Osteocyte (in vitro differentiated cells): ENCODE measurements at regions not wholly inside any gene's neighbourhood (a gene's known extent, or its start where the extent isn't known, plus 50 kb on each side); places are given as distances from the start of the nearest gene placed in this dataset.

Experiments
- DNase-seq: peaks from one replicate; pipeline ENCODE4 v3.0.0; 2021; ENCODE audit warnings: mixed read lengths; ENCODE audit not compliant: unreplicated experiment; ENCODE audit errors: extremely low spot score
- H3K27ac Mint-ChIP-seq: one replicate; pipeline ENCODE4 v1.8.0; 2021; ENCODE audit warnings: mild to moderate bottlenecking, mixed read lengths; ENCODE audit not compliant: unreplicated experiment
- H3K27me3 Mint-ChIP-seq: one replicate; pipeline ENCODE4 v1.8.0; 2021; ENCODE audit warnings: mixed read lengths; ENCODE audit not compliant: unreplicated experiment
- H3K36me3 Mint-ChIP-seq: one replicate; pipeline ENCODE4 v1.8.0; 2021; ENCODE audit warnings: mixed read lengths; ENCODE audit not compliant: unreplicated experiment
- H3K4me1 Mint-ChIP-seq: one replicate; pipeline ENCODE4 v1.8.0; 2021; ENCODE audit warnings: mixed read lengths; ENCODE audit not compliant: unreplicated experiment
- H3K4me3 Mint-ChIP-seq: one replicate; pipeline ENCODE4 v1.8.0; 2021; ENCODE audit warnings: mild to moderate bottlenecking, moderate library complexity, mixed read lengths; ENCODE audit not compliant: unreplicated experiment
- H3K9me3 Mint-ChIP-seq: one replicate; pipeline ENCODE4 v1.8.0; 2021; ENCODE audit warnings: mixed read lengths; ENCODE audit not compliant: unreplicated experiment
- CTCF ChIP-seq: fragments of 200-600 bp; sonication (generic); IDR thresholded peaks from 2 replicates; pipeline ENCODE4 v1.5.0; 2021; ENCODE audit warnings: antibody characterized with exemption, mild to moderate bottlenecking, moderate library complexity

DNA sequence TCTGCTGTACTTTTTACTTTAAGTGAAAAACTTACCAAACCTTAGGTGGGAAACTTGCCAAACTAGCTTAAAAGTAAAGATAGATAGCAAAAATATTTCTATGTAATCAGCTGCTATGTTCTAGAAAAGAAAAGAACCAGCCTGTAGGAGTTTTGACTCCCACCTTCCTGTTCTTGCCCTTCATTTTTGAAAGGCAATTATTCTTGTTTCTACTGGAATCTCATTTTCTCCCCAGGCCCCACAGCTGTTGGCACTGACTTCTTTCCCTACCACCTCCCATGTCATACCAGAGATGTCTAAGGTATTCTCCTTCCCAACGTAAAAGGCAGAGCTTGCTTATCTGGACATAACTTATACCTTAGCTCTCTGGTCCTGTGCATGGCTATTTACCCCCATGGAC lies 389.7 kb downstream of the ARHGEF28 start:
- Mint-ChIP-seq H3K4me1 (peaks cover 3% of the 10 kb centered on the region), H3K27me3 (peaks cover 2% of the 10 kb centered on the region), H3K9me3 (no peaks in the 10 kb centered on the region), H3K4me3 (no peak overlapping the region), H3K27ac (no peak overlapping the region), H3K36me3 (no peaks in the 10 kb centered on the region)
- no peak for TF ChIP-seq CTCF
- DNase-seq, result no peak

DNA sequence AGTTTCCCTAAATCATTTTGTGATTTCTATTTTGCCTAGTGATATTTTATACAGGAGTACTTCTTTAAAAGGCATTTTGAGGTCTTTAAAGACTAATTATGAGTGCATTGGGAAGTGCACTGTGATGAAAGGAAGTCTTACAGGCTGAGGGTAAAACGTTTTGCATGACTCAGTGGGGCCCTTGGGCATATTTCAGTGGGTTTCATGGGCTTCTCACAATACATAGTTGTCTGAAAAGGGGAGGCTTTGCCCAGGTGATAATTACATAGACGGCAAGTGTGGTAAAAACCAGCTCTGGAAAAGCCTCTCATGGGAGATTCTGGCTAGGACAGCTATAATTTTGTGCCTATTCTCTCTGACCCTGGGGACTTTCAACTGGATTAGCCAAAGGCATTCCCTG lies 387.2 kb downstream of the ARHGEF28 start:
- TF ChIP-seq CTCF, result no peak
- no peaks in the 10 kb centered on the region for H3K36me3 Mint-ChIP-seq
- DNase-seq, result no peak
- no peaks in the 10 kb centered on the region for H3K9me3 Mint-ChIP-seq
- no peak overlapping the region for H3K4me3 Mint-ChIP-seq
- peaks cover 3% of the 10 kb centered on the region for H3K4me1 Mint-ChIP-seq
- H3K27me3 Mint-ChIP-seq, result peaks cover 2% of the 10 kb centered on the region
- no peak overlapping the region for H3K27ac Mint-ChIP-seq

GRCh38 chr5:74009502-74009901 lies 383.5 kb downstream of the ARHGEF28 start:
- TF ChIP-seq CTCF, result no peak
- no peak overlapping the region for H3K27ac Mint-ChIP-seq
- H3K27me3 Mint-ChIP-seq, result peaks cover 2% of the 10 kb centered on the region
- peaks cover 3% of the 10 kb centered on the region for H3K4me1 Mint-ChIP-seq
- H3K36me3 Mint-ChIP-seq, result no peaks in the 10 kb centered on the region
- peaks cover 11% of the 10 kb centered on the region for H3K9me3 Mint-ChIP-seq
- no peak overlapping the region for H3K4me3 Mint-ChIP-seq
- DNase-seq, result no peak

DNA sequence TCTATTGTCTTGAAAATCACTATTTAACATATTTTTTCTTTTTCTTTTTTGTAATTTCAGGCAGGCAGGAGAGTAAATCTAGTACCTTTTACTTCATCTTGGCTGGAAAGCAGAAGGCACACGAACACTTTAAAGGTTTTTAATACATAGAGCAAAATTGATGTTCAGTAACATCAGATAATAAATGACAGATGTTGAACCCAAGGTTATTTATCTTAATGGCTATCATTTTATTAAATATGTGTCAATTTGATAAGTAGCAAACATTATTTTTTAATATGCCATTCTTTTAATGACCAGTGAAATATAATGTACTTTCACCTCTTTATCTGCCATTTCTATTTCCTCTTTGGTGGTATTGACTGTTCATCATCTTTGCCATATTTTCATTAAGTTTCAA lies 381.2 kb downstream of the ARHGEF28 start:
- H3K4me1 Mint-ChIP-seq, result no peaks in the 10 kb centered on the region
- no peak for TF ChIP-seq CTCF
- H3K9me3 Mint-ChIP-seq, result peaks cover 18% of the 10 kb centered on the region
- H3K27me3 Mint-ChIP-seq, result peaks cover 2% of the 10 kb centered on the region
- no peak overlapping the region for H3K4me3 Mint-ChIP-seq
- H3K36me3 Mint-ChIP-seq, result peaks cover 5% of the 10 kb centered on the region
- H3K27ac Mint-ChIP-seq, result no peak overlapping the region
- DNase-seq, result no peak

DNA sequence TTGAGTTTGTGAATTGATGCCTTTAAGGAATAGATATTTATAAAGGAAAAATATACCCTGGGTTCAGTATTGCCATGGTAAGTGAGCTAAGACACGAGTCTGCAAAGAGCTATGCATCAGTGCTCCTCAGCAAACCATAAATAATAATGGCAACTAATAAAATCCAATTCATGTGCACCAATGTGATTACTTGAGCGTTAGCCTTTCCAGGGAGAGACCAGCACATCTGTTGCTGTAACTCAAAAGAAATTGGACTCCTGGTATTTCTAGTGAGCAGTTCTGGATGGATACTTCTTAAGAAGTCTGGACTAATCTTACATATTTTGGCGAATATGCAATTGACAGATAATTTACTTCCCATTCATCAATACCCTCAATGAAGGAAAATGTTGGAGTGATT lies 373.3 kb downstream of the ARHGEF28 start:
- TF ChIP-seq CTCF, result no peak
- peaks cover 11% of the 10 kb centered on the region for H3K27me3 Mint-ChIP-seq
- peaks cover 8% of the 10 kb centered on the region for H3K9me3 Mint-ChIP-seq
- H3K4me1 Mint-ChIP-seq, result no peaks in the 10 kb centered on the region
- no peak overlapping the region for H3K4me3 Mint-ChIP-seq
- H3K36me3 Mint-ChIP-seq, result peaks cover 5% of the 10 kb centered on the region
- no peak overlapping the region for H3K27ac Mint-ChIP-seq
- no peak for DNase-seq
